Transverse colon (tissue), 4 donors: ENCODE measurements at regions not wholly inside any gene's neighbourhood (a gene's known extent, or its start where the extent isn't known, plus 50 kb on each side); places are given as distances from the start of the nearest gene placed in this dataset.

Experiments used
- DNase-seq: peaks from one replicate; pipeline ENCODE4 v3.0.0-alpha.2; 2019
- H3K27ac ChIP-seq, 4 donors: fragments of 200-600 bp; sonication (generic); 2 replicates each; pipeline ENCODE4 v1.5.1; 2016 to 2018; ENCODE audit warnings: inconsistent platforms in 4 of 4
- H3K27me3 ChIP-seq: fragments of 200-600 bp; sonication (generic); 2 replicates; pipeline ENCODE4 v1.5.1; 2017; ENCODE audit warnings: inconsistent platforms
- H3K36me3 ChIP-seq, 4 donors: fragments of 200-600 bp; sonication (generic); 2 replicates each; pipeline ENCODE4 v1.5.1; 2017 to 2019; ENCODE audit warnings: inconsistent platforms in 4 of 4
- H3K4me1 ChIP-seq, 4 donors: fragments of 200-600 bp; sonication (generic); 2 replicates each; pipeline ENCODE4 v1.5.1; 2017 to 2020; ENCODE audit warnings: inconsistent platforms in 4 of 4
- H3K4me3 ChIP-seq, 4 donors: fragments of 200-600 bp; sonication (generic); 1 replicate in 1 of 4; 2 replicates in 3 of 4; pipeline versions ENCODE4 v1.5.1 to v1.6.1; 2017 to 2019; ENCODE audit warnings: inconsistent platforms in 4 of 4
- H3K9me3 ChIP-seq, 2 donors: fragments of 200-600 bp; sonication (generic); 2 replicates each; pipeline ENCODE4 v1.5.1; 2017 to 2019; ENCODE audit warnings: inconsistent platforms in 2 of 2
- CTCF ChIP-seq, 5 experiments: fragments of 200-600 bp in 3 of 5; fragments of 450-650 bp in 2 of 5; sonication (generic) in 3 of 5; IDR thresholded peaks; 1 replicate in 2 of 5; 2 replicates in 3 of 5; pipeline ENCODE4 v1.5.1; 2016 to 2017; ENCODE audit warnings: antibody characterized with exemption in 5 of 5, inconsistent platforms in 3 of 5, mild to moderate bottlenecking in 2 of 5, moderate library complexity in 1 of 5
- EP300 ChIP-seq: sonication (generic); formaldehyde crosslinking; IDR thresholded peaks from one replicate; pipeline ENCODE4 v1.6.1; 2017; ENCODE audit warnings: antibody characterized with exemption, low read depth
- POLR2A ChIP-seq: fragments of 450-650 bp; IDR thresholded peaks from one replicate; pipeline ENCODE4 v1.6.1; 2016; ENCODE audit warnings: antibody characterized with exemption, mild to moderate bottlenecking, moderate library complexity
- POLR2AphosphoS5 ChIP-seq, 3 donors: sonication (generic); formaldehyde crosslinking; IDR thresholded peaks; one replicate each; pipeline ENCODE4 v1.6.1; 2016; ENCODE audit warnings: antibody characterized with exemption in 3 of 3
- WGBS, 2 donors: methylation state at CpG; one replicate each; pipeline ENCODE4 v1.1.5; 2018; ENCODE audit warnings: low coverage in 1 of 2; 5-methylcytosine and 5-hydroxymethylcytosine counted together
- in situ Hi-C, 4 donors: fragments of 200-750 bp; cut with MboI; loops; one replicate each; pipeline versions ENCODE4 v1.15.0 to v1.15.1; 2017; ENCODE audit warnings: low sequenced_read_pairs in 3 of 4, low pct_ligation_motif_present in 1 of 4, low pct_unique_long_range_greater_than_20kb in 1 of 4
- intact Hi-C: fragments of 100-400 bp; cut with DNase I; formaldehyde crosslinking; loops from one replicate; pipeline ENCODE4 v1.15.1; 2023; ENCODE audit warnings: low total_unique reads

DNA sequence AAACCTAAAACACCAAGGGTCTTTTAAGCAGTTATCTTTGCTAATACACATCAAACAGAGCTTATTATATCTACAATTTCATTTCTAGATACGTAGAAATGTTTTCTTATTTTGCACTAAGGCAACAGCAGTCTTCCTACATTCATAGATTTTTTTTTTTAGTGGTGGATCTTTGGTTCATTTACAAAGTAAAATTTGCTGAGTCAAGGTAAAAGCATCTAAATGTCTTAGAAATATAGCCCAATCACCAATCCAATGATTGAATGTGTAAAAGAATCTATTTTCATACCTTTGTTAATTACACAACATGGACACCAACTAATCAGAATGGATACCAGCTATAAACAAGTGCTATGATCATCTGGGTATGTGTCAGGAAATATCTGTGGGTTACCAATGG, 272.2 kb upstream of the TMPO start:
- intact Hi-C loops (no loop called here), in situ Hi-C loops (no loop called here)
- H3K27me3 ChIP-seq, result no peaks in the 10 kb centered on the region
- H3K9me3 ChIP-seq, result no peaks in the 10 kb centered on the region
- no peak for DNase-seq
- no peak overlapping the region for H3K27ac ChIP-seq
- WGBS, 2 donors, result 76 to 80% methylated on average over 1 of the region's 1 CpG
- no peaks in the 10 kb centered on the region for H3K36me3 ChIP-seq
- TF ChIP-seq EP300, result no peak
- no peak for TF ChIP-seq CTCF (IDR thresholded peaks at IDR 0.05)
- TF ChIP-seq POLR2AphosphoS5 (IDR thresholded peaks at IDR 0.05), result no peak
- no peak for TF ChIP-seq POLR2A
- H3K4me3 ChIP-seq, result no peak overlapping the region
- no peaks in the 10 kb centered on the region for H3K4me1 ChIP-seq

DNA sequence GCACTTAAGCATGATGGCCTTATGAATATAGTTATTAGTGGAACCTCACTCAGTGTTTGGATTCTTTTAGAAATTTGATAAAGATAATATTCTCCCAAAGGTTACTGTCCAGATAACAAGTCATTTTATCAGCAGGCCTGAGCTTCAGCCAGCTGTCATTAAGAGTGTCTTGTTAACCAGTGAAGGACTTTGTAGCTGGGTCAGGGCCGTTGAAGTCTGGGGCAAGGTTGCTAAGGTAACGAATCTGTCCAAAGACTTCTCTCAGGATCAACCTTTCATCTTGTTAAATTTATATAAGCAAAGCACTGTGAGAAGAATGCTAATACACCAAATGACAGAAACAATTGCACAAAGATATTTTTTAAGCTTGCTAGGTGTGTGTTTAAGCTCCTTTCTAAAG, 271.3 kb upstream of the TMPO start:
- Histone ChIP-seq H3K27me3 (no peaks in the 10 kb centered on the region), H3K27ac (no peak overlapping the region), H3K4me3 (no peak overlapping the region), H3K9me3 (no peaks in the 10 kb centered on the region), H3K36me3 (no peaks in the 10 kb centered on the region), H3K4me1 (no peaks in the 10 kb centered on the region)
- WGBS, 2 donors, result 58 to 66% methylated on average over 2 of the region's 2 CpGs
- TF ChIP-seq POLR2AphosphoS5 (IDR thresholded peaks at IDR 0.05) (no peak), CTCF (IDR thresholded peaks at IDR 0.05) (no peak), EP300 (no peak), POLR2A (no peak)
- DNase-seq, result no peak
- in situ Hi-C loops (no loop called here), intact Hi-C loops (no loop called here)

DNA sequence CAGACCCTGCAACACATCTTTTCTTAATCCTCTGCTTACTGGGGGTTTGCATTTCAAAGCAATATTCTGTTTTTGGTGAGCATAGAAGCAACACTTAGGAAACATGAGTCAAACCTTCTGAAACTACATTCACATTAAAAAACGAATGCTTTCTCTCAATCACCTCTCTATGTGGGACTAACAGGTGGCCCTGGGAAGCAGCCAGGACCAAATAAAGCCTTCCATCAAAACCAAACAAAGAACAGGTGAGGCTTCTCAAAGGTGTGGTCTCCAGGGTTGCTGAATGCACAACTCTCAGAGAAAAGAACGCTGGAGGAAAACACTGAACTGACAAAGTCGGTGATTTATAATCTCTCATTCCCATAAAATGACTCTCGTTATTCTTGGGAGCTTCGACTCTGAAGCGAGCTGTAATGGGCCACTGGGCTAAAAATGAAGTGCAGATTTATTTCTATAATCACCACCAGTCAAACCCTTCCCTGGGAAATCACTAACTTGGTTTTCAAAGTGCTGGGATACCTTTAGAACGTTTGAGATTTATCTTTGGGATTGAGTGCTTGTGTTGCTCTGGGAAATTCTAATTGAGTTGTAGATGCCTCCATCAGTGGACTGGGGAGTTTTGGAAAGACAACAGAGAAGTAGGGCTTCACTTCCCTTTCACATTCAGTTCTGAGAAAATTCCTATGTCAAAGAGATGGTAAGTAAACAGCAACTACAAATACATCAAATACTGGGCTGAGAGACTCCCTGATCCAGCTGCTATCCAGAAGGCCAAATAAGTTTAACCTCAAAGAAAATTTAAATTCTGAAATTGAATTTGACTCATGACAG, 262.0 kb upstream of the TMPO start:
- H3K9me3 ChIP-seq, result no peaks in the 10 kb centered on the region
- TF ChIP-seq CTCF (IDR thresholded peaks at IDR 0.05), result no peak
- TF ChIP-seq POLR2A, result no peak
- TF ChIP-seq EP300, result no peak
- no peak for TF ChIP-seq POLR2AphosphoS5 (IDR thresholded peaks at IDR 0.05)
- 29 to 33% methylated on average over 7 of the region's 7 CpGs for WGBS, 2 donors
- in situ Hi-C loops (no loop called here), intact Hi-C loops (no loop called here)
- H3K36me3 ChIP-seq, result no peaks in the 10 kb centered on the region
- no peak overlapping the region for H3K27ac ChIP-seq
- no peaks in the 10 kb centered on the region for H3K4me1 ChIP-seq
- H3K4me3 ChIP-seq, result no peak overlapping the region
- no peaks in the 10 kb centered on the region for H3K27me3 ChIP-seq
- no peak for DNase-seq

- H3K9me3 ChIP-seq, result no peaks in the 10 kb centered on the region
- WGBS, 2 donors, result 88 to 100% methylated on average over 1 of the region's 1 CpG
- no peaks in the 10 kb centered on the region for H3K36me3 ChIP-seq
- in situ Hi-C loops, result no loop called here
- no peak overlapping the region for H3K27ac ChIP-seq
- H3K4me1 ChIP-seq, result no peaks in the 10 kb centered on the region
- intact Hi-C loops, result no loop called here
- no peaks in the 10 kb centered on the region for H3K27me3 ChIP-seq
- no peak overlapping the region for H3K4me3 ChIP-seq
- no peak for TF ChIP-seq EP300
- TF ChIP-seq POLR2A, result no peak
- TF ChIP-seq POLR2AphosphoS5 (IDR thresholded peaks at IDR 0.05), result no peak
- no peak for TF ChIP-seq CTCF (IDR thresholded peaks at IDR 0.05)
- no peak for DNase-seq
These were observed 258.6 kb upstream of the TMPO start for GRCh38 chr12:98256830-98257229.
